Fibroblast of lung (primary cell): ENCODE measurements at regions not wholly inside any gene's neighbourhood (a gene's known extent, or its start where the extent isn't known, plus 50 kb on each side); places are given as distances from the start of the nearest gene placed in this dataset.

Experiments used
- DNase-seq, 2 donors: peaks; one replicate each; pipeline versions ENCODE4 v3.0.0 to v3.0.0-alpha.2; 2010; ENCODE audit warnings: low read depth in 2 of 2
- H2AFZ ChIP-seq: 2 replicates; pipeline ENCODE4 v1.5.1; 2012; ENCODE audit warnings: low read length, control low read depth, inconsistent platforms
- H3K27ac ChIP-seq: 2 replicates; pipeline ENCODE4 v1.5.1; 2011; ENCODE audit warnings: low read length, control low read depth; ENCODE audit not compliant: insufficient read depth
- H3K27me3 ChIP-seq: 2 replicates; pipeline ENCODE4 v1.5.1; 2011; ENCODE audit warnings: mild to moderate bottlenecking, low read length; ENCODE audit not compliant: control insufficient read depth, insufficient read depth
- H3K36me3 ChIP-seq: 2 replicates; pipeline ENCODE4 v1.5.1; 2011; ENCODE audit warnings: low read length; ENCODE audit not compliant: control insufficient read depth, insufficient read depth
- H3K4me1 ChIP-seq: 2 replicates; pipeline ENCODE4 v1.5.1; 2011; ENCODE audit warnings: low read length; ENCODE audit not compliant: control insufficient read depth, insufficient read depth; ENCODE audit errors: extremely low read depth
- H3K4me2 ChIP-seq: 2 replicates; pipeline ENCODE4 v1.5.1; 2011; ENCODE audit warnings: low read length, control low read depth; ENCODE audit not compliant: insufficient read depth; ENCODE audit errors: extremely low read depth
- H3K4me3 ChIP-seq, 4 experiments: fragments of 200-600 bp in 1 of 4; sonication (generic) in 1 of 4; replicated peaks in 1 of 4; 2 replicates each; pipeline ENCODE4 v1.5.1; 2011 to 2016; ENCODE audit warnings: low read length in 4 of 4, low read depth in 3 of 4, mild to moderate bottlenecking in 3 of 4, control low read depth in 2 of 4, inconsistent platforms in 1 of 4, mixed read lengths in 1 of 4; ENCODE audit not compliant: insufficient read depth in 1 of 4; ENCODE audit errors: control extremely low read depth in 1 of 4
- H3K79me2 ChIP-seq: 2 replicates; pipeline ENCODE4 v1.5.1; 2012; ENCODE audit warnings: mild to moderate bottlenecking, low read length, inconsistent platforms; ENCODE audit not compliant: control insufficient read depth, insufficient read depth
- H3K9ac ChIP-seq: 2 replicates; pipeline ENCODE4 v1.5.1; 2011; ENCODE audit warnings: mild to moderate bottlenecking, low read length, control low read depth; ENCODE audit not compliant: insufficient read depth
- H3K9me3 ChIP-seq: 2 replicates; pipeline ENCODE4 v1.5.1; 2012; ENCODE audit warnings: low read depth, low read length; ENCODE audit not compliant: control insufficient read depth, insufficient read depth
- H4K20me1 ChIP-seq: 2 replicates; pipeline ENCODE4 v1.5.1; 2011; ENCODE audit warnings: low read length; ENCODE audit not compliant: control insufficient read depth, insufficient read depth; ENCODE audit errors: extremely low read depth
- CTCF ChIP-seq, 2 donors: IDR thresholded peaks in 1 of 2; conservative IDR thresholded peaks in 1 of 2; 1 replicate in 1 of 2; 2 replicates in 1 of 2; pipeline ENCODE4 v1.5.1; 2011 to 2012; ENCODE audit warnings: low read length in 2 of 2, control low read depth in 1 of 2, inconsistent platforms in 1 of 2, low read depth in 1 of 2, mild to moderate bottlenecking in 1 of 2
- EZH2 ChIP-seq: IDR thresholded peaks from 2 replicates; pipeline ENCODE4 v1.5.1; 2012; ENCODE audit warnings: low read length, control low read depth, mild to moderate bottlenecking; ENCODE audit errors: missing control alignments

- no peaks in the 10 kb centered on the region for H3K79me2 ChIP-seq
- H3K4me1 ChIP-seq = no peaks in the 10 kb centered on the region
- H3K9me3 ChIP-seq = no peaks in the 10 kb centered on the region
- no peak overlapping the region for H3K4me3 ChIP-seq
- no peak overlapping the region for H3K9ac ChIP-seq
- H3K27ac ChIP-seq = no peak overlapping the region
- H3K4me2 ChIP-seq = no peak overlapping the region
- no peak for TF ChIP-seq EZH2
- no peak for TF ChIP-seq CTCF (conservative IDR thresholded peaks at IDR 0.05 in 1 of 2, IDR thresholded peaks at IDR 0.05 in 1 of 2; ENCODE audit: low read depth in 1 of 2, low read length in 2 of 2)
- no peaks in the 10 kb centered on the region for H4K20me1 ChIP-seq
- H3K27me3 ChIP-seq = no peaks in the 10 kb centered on the region
- H2AFZ ChIP-seq = no peak overlapping the region
- H3K36me3 ChIP-seq = no peaks in the 10 kb centered on the region
- no peak for DNase-seq
Measured at GRCh38 chr6:163641706-163642105, 227.2 kb downstream of the QKI start.

- Histone ChIP-seq H3K27me3 (no peaks in the 10 kb centered on the region), H3K9ac (no peak overlapping the region), H3K4me2 (no peak overlapping the region), H3K9me3 (no peaks in the 10 kb centered on the region), H4K20me1 (no peaks in the 10 kb centered on the region), H3K4me3 (no peak overlapping the region), H3K36me3 (no peaks in the 10 kb centered on the region), H2AFZ (no peak overlapping the region), H3K79me2 (no peaks in the 10 kb centered on the region), H3K27ac (no peak overlapping the region), H3K4me1 (no peaks in the 10 kb centered on the region)
- no peak for TF ChIP-seq EZH2
- TF ChIP-seq CTCF (conservative IDR thresholded peaks at IDR 0.05 in 1 of 2, IDR thresholded peaks at IDR 0.05 in 1 of 2; ENCODE audit: low read depth in 1 of 2, low read length in 2 of 2) = no peak
- no peak for DNase-seq
Measured at GRCh38 chr6:163640641-163641040, 226.1 kb downstream of the QKI start.

- H3K27me3 ChIP-seq = no peaks in the 10 kb centered on the region
- H3K4me2 ChIP-seq = no peak overlapping the region
- DNase-seq = no peak
- no peaks in the 10 kb centered on the region for H4K20me1 ChIP-seq
- no peaks in the 10 kb centered on the region for H3K9me3 ChIP-seq
- no peak overlapping the region for H3K4me3 ChIP-seq
- H3K4me1 ChIP-seq = no peaks in the 10 kb centered on the region
- H3K36me3 ChIP-seq = no peaks in the 10 kb centered on the region
- H3K9ac ChIP-seq = no peak overlapping the region
- H3K79me2 ChIP-seq = no peaks in the 10 kb centered on the region
- H3K27ac ChIP-seq = no peak overlapping the region
- H2AFZ ChIP-seq = no peak overlapping the region
- TF ChIP-seq EZH2 (no peak), CTCF (conservative IDR thresholded peaks at IDR 0.05 in 1 of 2, IDR thresholded peaks at IDR 0.05 in 1 of 2; ENCODE audit: low read depth in 1 of 2, low read length in 2 of 2) (no peak)
Measured at GRCh38 chr6:163637524-163637923, 223.0 kb downstream of the QKI start.
